A673 (cell line): ENCODE measurements at regions not wholly inside any gene's neighbourhood (a gene's known extent, or its start where the extent isn't known, plus 50 kb on each side); places are given as distances from the start of the nearest gene placed in this dataset.

Source experiments
- BruUV-seq: library from RNA; stranded (reverse); fragments of 400-500 nt; replicated peaks from 2 replicates; lab custom pipeline; 2021; lab: Mats Ljungman, UMichigan
- CTCF ChIA-PET: fragments of 300-600 bp; sonication (Branson Sonifier 250); formaldehyde crosslinking; loops from one replicate; lab custom pipeline; 2022; ENCODE audit warnings: antibody characterized with exemption; lab: Charles Lee
- POLR2A ChIA-PET: fragments of 300-600 bp; sonication (Branson Sonifier 250); formaldehyde crosslinking; loops from one replicate; lab custom pipeline; 2022; ENCODE audit warnings: antibody characterized with exemption; ENCODE audit not compliant: low non-redundant PET; lab: Charles Lee
- DNase-seq: peaks from one replicate; pipeline ENCODE4 v3.0.0-alpha.2; 2015; ENCODE audit warnings: low spot score
- H3K27ac ChIP-seq: fragments of 200-600 bp; sonication (generic); 2 replicates; pipeline ENCODE4 v1.5.1; 2016; ENCODE audit warnings: mixed run types, low read depth, mild to moderate bottlenecking, mixed read lengths, antibody characterized with exemption, low read length; ENCODE audit not compliant: poor library complexity, severe bottlenecking
- H3K27me3 ChIP-seq: fragments of 200-600 bp; sonication (generic); replicated peaks from 2 replicates; pipeline ENCODE4 v1.6.1; 2017; ENCODE audit warnings: mixed run types, low read depth, mild to moderate bottlenecking, mixed read lengths, antibody characterized with exemption, low read length; ENCODE audit not compliant: insufficient read depth, poor library complexity
- H3K36me3 ChIP-seq: fragments of 200-600 bp; sonication (generic); 2 replicates; pipeline ENCODE4 v1.6.1; 2016; ENCODE audit warnings: mixed run types, mild to moderate bottlenecking, mixed read lengths, antibody characterized with exemption, low read length; ENCODE audit not compliant: insufficient read depth, poor library complexity, severe bottlenecking
- H3K4me1 ChIP-seq: fragments of 200-600 bp; sonication (generic); 2 replicates; pipeline ENCODE4 v1.6.1; 2017; ENCODE audit warnings: mixed run types, mild to moderate bottlenecking, mixed read lengths, antibody characterized with exemption, low read length; ENCODE audit not compliant: insufficient read depth, poor library complexity, severe bottlenecking
- H3K4me3 ChIP-seq: fragments of 200-600 bp; sonication (generic); 2 replicates; pipeline ENCODE4 v1.5.1; 2016; ENCODE audit warnings: low read depth, mixed run types, mild to moderate bottlenecking, mixed read lengths, low read length; ENCODE audit not compliant: poor library complexity, severe bottlenecking
- H3K9me3 ChIP-seq: fragments of 200-600 bp; sonication (generic); 2 replicates; pipeline ENCODE4 v1.6.1; 2016; ENCODE audit warnings: mixed run types, low read depth, mild to moderate bottlenecking, mixed read lengths, antibody characterized with exemption, low read length; ENCODE audit not compliant: poor library complexity, severe bottlenecking
- CTCF ChIP-seq: fragments of 300-800, 200-600 bp; sonication (generic); conservative IDR thresholded peaks from 2 replicates; pipeline ENCODE4 v1.5.1; 2017; ENCODE audit warnings: low read depth, mild to moderate bottlenecking, antibody characterized with exemption, low read length, moderate library complexity, mixed read lengths
- EZH2 ChIP-seq: fragments of 200-600 bp; sonication (generic); IDR thresholded peaks from 2 replicates; pipeline ENCODE4 v1.6.1; 2017; ENCODE audit warnings: borderline replicate concordance, low read depth, mild to moderate bottlenecking, mixed read lengths, antibody characterized with exemption, low read length; ENCODE audit not compliant: poor library complexity, severe bottlenecking
- intact Hi-C: fragments of 100-400 bp; cut with micrococcal nuclease; formaldehyde crosslinking; loops from one replicate; pipeline ENCODE4 v1.10.0; 2022; ENCODE audit not compliant: unreplicated experiment

GRCh38 chr10:21146436-21146789 is 249.3 kb upstream of the NEBL start:
- CTCF ChIA-PET = no interaction called here
- no peak overlapping the region for H3K4me3 ChIP-seq
- no peaks in the 10 kb centered on the region for H3K9me3 ChIP-seq
- no peaks in the 10 kb centered on the region for H3K36me3 ChIP-seq
- no peaks in the 10 kb centered on the region for H3K27me3 ChIP-seq
- TF ChIP-seq CTCF = no peak
- TF ChIP-seq EZH2 = no peak
- POLR2A ChIA-PET = no interaction called here
- intact Hi-C loops = no loop called here
- no TSS peak for BruUV-seq
- H3K4me1 ChIP-seq = no peaks in the 10 kb centered on the region
- DNase-seq = no peak
- no peak overlapping the region for H3K27ac ChIP-seq

GRCh38 chr10:21145751-21146435 is 248.8 kb upstream of the NEBL start:
- Histone ChIP-seq H3K4me1 (no peaks in the 10 kb centered on the region), H3K9me3 (no peaks in the 10 kb centered on the region), H3K4me3 (no peak overlapping the region), H3K27ac (no peak overlapping the region), H3K36me3 (no peaks in the 10 kb centered on the region), H3K27me3 (no peaks in the 10 kb centered on the region)
- POLR2A ChIA-PET = no interaction called here
- no TSS peak for BruUV-seq
- CTCF ChIA-PET = no interaction called here
- intact Hi-C loops = no loop called here
- no peak for DNase-seq
- TF ChIP-seq CTCF (no peak), EZH2 (no peak)

GRCh38 chr10:21144047-21144446 is 246.9 kb upstream of the NEBL start:
- H3K36me3 ChIP-seq = no peaks in the 10 kb centered on the region
- no peak for DNase-seq
- intact Hi-C loops = no loop called here
- POLR2A ChIA-PET = no interaction called here
- H3K4me1 ChIP-seq = no peaks in the 10 kb centered on the region
- no peaks in the 10 kb centered on the region for H3K9me3 ChIP-seq
- H3K27ac ChIP-seq = no peak overlapping the region
- no peak overlapping the region for H3K4me3 ChIP-seq
- TF ChIP-seq CTCF (no peak), EZH2 (no peak)
- BruUV-seq = no TSS peak
- CTCF ChIA-PET = no interaction called here
- H3K27me3 ChIP-seq = no peaks in the 10 kb centered on the region
